SK-N-SH treated with all-trans-retinoic acid at 6 μM for 48 hours (cell line): ENCODE measurements at regions not wholly inside any gene's neighbourhood (a gene's known extent, or its start where the extent isn't known, plus 50 kb on each side); places are given as distances from the start of the nearest gene placed in this dataset.

ENCODE experiments used
- ATAC-seq: fragments of 200-7000 bp; cut with Tn5 transposase; 3 replicates; pipeline ENCODE4 v1.9.1; 2020; ENCODE audit warnings: mild to moderate bottlenecking, moderate library complexity
- ARNTL ChIP-seq: fragments of 450-650 bp; formaldehyde crosslinking; IDR thresholded peaks from 2 replicates; pipeline ENCODE4 v1.5.0; 2020; ENCODE audit warnings: low read depth, mild to moderate bottlenecking, moderate library complexity, borderline replicate concordance
- BACH2 ChIP-seq: fragments of 250-450 bp; sonication (Bioruptor Pico); IDR thresholded peaks from 2 replicates; pipeline ENCODE4 v1.9.0; 2021; ENCODE audit warnings: mild to moderate bottlenecking, borderline replicate concordance
- CREB5 ChIP-seq: fragments of 250-450 bp; sonication (Bioruptor Pico); IDR thresholded peaks from 2 replicates; pipeline ENCODE4 v1.5.1; 2020; ENCODE audit warnings: low read depth, mild to moderate bottlenecking, moderate library complexity
- CSDC2 ChIP-seq: fragments of 250-450 bp; sonication (Bioruptor Pico); IDR thresholded peaks from 2 replicates; pipeline ENCODE4 v1.5.0; 2020; ENCODE audit warnings: mild to moderate bottlenecking, moderate library complexity
- CSRNP3 ChIP-seq: fragments of 250-450 bp; sonication (Bioruptor Pico); IDR thresholded peaks from 2 replicates; pipeline ENCODE4 v1.5.1; 2021; ENCODE audit warnings: mild to moderate bottlenecking, moderate library complexity
- ESRRG ChIP-seq: fragments of 250-450 bp; sonication (Bioruptor Pico); IDR thresholded peaks from 2 replicates; pipeline ENCODE4 v1.6.1; 2021; ENCODE audit warnings: mild to moderate bottlenecking
- GLIS3 ChIP-seq: fragments of 250-450 bp; sonication (Bioruptor Pico); IDR thresholded peaks from 2 replicates; pipeline ENCODE4 v1.5.0; 2020; ENCODE audit warnings: mild to moderate bottlenecking, moderate library complexity
- ISL1 ChIP-seq: fragments of 250-450 bp; sonication (Bioruptor Pico); IDR thresholded peaks from 2 replicates; pipeline ENCODE4 v2.1.2; 2022; ENCODE audit warnings: mild to moderate bottlenecking, moderate library complexity
- PATZ1 ChIP-seq: fragments of 250-450 bp; sonication (Bioruptor Pico); IDR thresholded peaks from 2 replicates; pipeline ENCODE4 v1.8.0; 2020; ENCODE audit warnings: mild to moderate bottlenecking, moderate library complexity, borderline replicate concordance
- POU6F1 ChIP-seq: fragments of 250-450 bp; sonication (Bioruptor Pico); IDR thresholded peaks from 2 replicates; pipeline ENCODE4 v1.8.0; 2021; ENCODE audit warnings: low read depth, mild to moderate bottlenecking, moderate library complexity, borderline replicate concordance
- RARB ChIP-seq: fragments of 250-450 bp; sonication (Bioruptor Pico); IDR thresholded peaks from 2 replicates; pipeline ENCODE4 v1.8.0; 2021; ENCODE audit warnings: mild to moderate bottlenecking, moderate library complexity
- SNAI2 ChIP-seq: fragments of 250-450 bp; sonication (Bioruptor Pico); IDR thresholded peaks from 2 replicates; pipeline ENCODE4 v1.5.0; 2020; ENCODE audit warnings: mild to moderate bottlenecking, moderate library complexity
- TCF4 ChIP-seq: fragments of 250-450 bp; sonication (Bioruptor Pico); IDR thresholded peaks from 2 replicates; pipeline ENCODE4 v1.8.0; 2021; ENCODE audit warnings: mild to moderate bottlenecking, moderate library complexity, borderline replicate concordance
- TSHZ2 ChIP-seq: fragments of 250-450 bp; sonication (Bioruptor Pico); IDR thresholded peaks from 2 replicates; pipeline ENCODE4 v1.5.0; 2020; ENCODE audit warnings: mild to moderate bottlenecking, moderate library complexity
- ZC3H10 ChIP-seq: fragments of 250-450 bp; sonication (Bioruptor Pico); IDR thresholded peaks from 2 replicates; pipeline ENCODE4 v1.5.1; 2021; ENCODE audit warnings: mild to moderate bottlenecking, moderate library complexity
- ZFP3 ChIP-seq: fragments of 250-450 bp; sonication (Bioruptor Pico); IDR thresholded peaks from 2 replicates; pipeline ENCODE4 v1.5.0; 2020; ENCODE audit warnings: mild to moderate bottlenecking, moderate library complexity
- ZFP30 ChIP-seq: fragments of 450-650 bp; formaldehyde crosslinking; IDR thresholded peaks from 2 replicates; pipeline ENCODE4 v1.5.0; 2022; ENCODE audit warnings: mild to moderate bottlenecking, moderate library complexity
- ZNF565 ChIP-seq: fragments of 450-650 bp; formaldehyde crosslinking; conservative IDR thresholded peaks from 2 replicates; pipeline ENCODE4 v1.5.0; 2020; ENCODE audit warnings: low read depth, mild to moderate bottlenecking, moderate library complexity
- ZNF70 ChIP-seq: fragments of 450-650 bp; formaldehyde crosslinking; IDR thresholded peaks from 2 replicates; pipeline ENCODE4 v1.5.0; 2020; ENCODE audit warnings: mild to moderate bottlenecking, moderate library complexity
- ZNF8 ChIP-seq: fragments of 450-650 bp; formaldehyde crosslinking; IDR thresholded peaks from 2 replicates; pipeline ENCODE4 v1.5.0; 2020; ENCODE audit warnings: mild to moderate bottlenecking, moderate library complexity

GRCh38 chr1:18541046-18541795 lies 60.5 kb downstream of the KLHDC7A start:
- ATAC-seq = no peak

GRCh38 chr1:18542351-18542750 lies 61.6 kb downstream of the KLHDC7A start:
- TF ChIP-seq SNAI2 (no peak), POU6F1 (CRISPR knock-in tag) (no peak), PATZ1 (no peak), ZNF565 (no peak), ZNF70 (CRISPR knock-in tag) (no peak), RARB (CRISPR knock-in tag) (no peak), CSDC2 (CRISPR knock-in tag) (no peak), CREB5 (no peak), ZFP30 (CRISPR knock-in tag) (no peak), ZNF8 (CRISPR knock-in tag) (no peak), ARNTL (CRISPR knock-in tag) (no peak), ESRRG (CRISPR knock-in tag) (no peak), ZC3H10 (CRISPR knock-in tag) (no peak), CSRNP3 (no peak), ZFP3 (CRISPR knock-in tag) (no peak)
- no peak for ATAC-seq

More at GRCh38 chr1:18541046-18541795, 60.5 kb downstream of the KLHDC7A start:
- TF ChIP-seq ISL1 = no peak
- TF ChIP-seq ZNF565 = no peak
- no peak for TF ChIP-seq BACH2 (CRISPR knock-in tag)
- TF ChIP-seq CSDC2 (CRISPR knock-in tag) = no peak
- no peak for TF ChIP-seq ZFP3 (CRISPR knock-in tag)
- no peak for TF ChIP-seq ESRRG (CRISPR knock-in tag)
- TF ChIP-seq TSHZ2 (CRISPR knock-in tag) = no peak
- TF ChIP-seq TCF4 (CRISPR knock-in tag) = no peak
- TF ChIP-seq ZNF8 (CRISPR knock-in tag) = no peak
- TF ChIP-seq CSRNP3 = no peak
- TF ChIP-seq SNAI2 = no peak
- no peak for TF ChIP-seq ZFP30 (CRISPR knock-in tag)
- no peak for TF ChIP-seq ARNTL (CRISPR knock-in tag)
- no peak for TF ChIP-seq GLIS3 (CRISPR knock-in tag)
